GM18858 (cell line): ENCODE measurements at regions not wholly inside any gene's neighbourhood (a gene's known extent, or its start where the extent isn't known, plus 50 kb on each side); places are given as distances from the start of the nearest gene placed in this dataset.

Experiments used
- ATAC-seq: cut with Tn5 transposase; IDR thresholded peaks from one replicate; pipeline ENCODE4 v1.9.1; 2021; ENCODE audit not compliant: unreplicated experiment

GRCh38 chr16:79498928-79499327 lies 101.6 kb downstream of the MAF start:
- ATAC-seq = no peak

- no peak for ATAC-seq
Measured at GRCh38 chr16:79497606-79498350, 102.8 kb downstream of the MAF start.

GRCh38 chr16:79493911-79494310 lies 106.6 kb downstream of the MAF start:
- no peak for ATAC-seq

- ATAC-seq = no peak
Measured at GRCh38 chr16:79492036-79492435, 108.5 kb downstream of the MAF start.

- no peak for ATAC-seq
Measured at GRCh38 chr16:79485020-79485419, 115.5 kb downstream of the MAF start.

GRCh38 chr16:79484237-79484636 lies 116.3 kb downstream of the MAF start:
- ATAC-seq = no peak

- ATAC-seq = no peak
Measured at GRCh38 chr16:79483336-79483735, 117.2 kb downstream of the MAF start.

GRCh38 chr16:79482011-79482410 lies 118.5 kb downstream of the MAF start:
- no peak for ATAC-seq

- no peak for ATAC-seq
Measured at GRCh38 chr16:79480929-79481328, 119.6 kb downstream of the MAF start.

GRCh38 chr16:79480056-79480455 lies 120.5 kb downstream of the MAF start:
- ATAC-seq = no peak

- ATAC-seq = no peak
Measured at GRCh38 chr16:79476580-79476979, 124.0 kb downstream of the MAF start.

GRCh38 chr16:79475841-79476240 lies 124.7 kb downstream of the MAF start:
- ATAC-seq = no peak

GRCh38 chr16:79473456-79473855 lies 127.1 kb downstream of the MAF start:
- no peak for ATAC-seq

GRCh38 chr16:79472426-79472825 lies 128.1 kb downstream of the MAF start:
- ATAC-seq = no peak

GRCh38 chr16:79469999-79470398 lies 130.5 kb downstream of the MAF start:
- no peak for ATAC-seq

- ATAC-seq = no peak
Measured at GRCh38 chr16:79468631-79469030, 131.9 kb downstream of the MAF start.

GRCh38 chr16:79468121-79468552 lies 132.4 kb downstream of the MAF start:
- ATAC-seq = no peak

GRCh38 chr16:79466111-79466510 lies 134.4 kb downstream of the MAF start:
- ATAC-seq = no peak

GRCh38 chr16:79463841-79464240 lies 136.7 kb downstream of the MAF start:
- ATAC-seq = no peak

- no peak for ATAC-seq
Measured at GRCh38 chr16:79456036-79456435, 144.5 kb downstream of the MAF start.

GRCh38 chr16:79452671-79453070 lies 147.9 kb downstream of the MAF start:
- ATAC-seq = no peak

- peak; percentile 66 for ATAC-seq
Measured at GRCh38 chr16:79451196-79451816, 149.2 kb downstream of the MAF start.

- ATAC-seq = no peak
Measured at GRCh38 chr16:79449900-79450299, 150.6 kb downstream of the MAF start.
